Osteoblast (primary cell): ENCODE measurements at regions not wholly inside any gene's neighbourhood (a gene's known extent, or its start where the extent isn't known, plus 50 kb on each side); places are given as distances from the start of the nearest gene placed in this dataset.

Experiments
- DNase-seq: peaks from one replicate; pipeline ENCODE4 v3.0.0; 2011; ENCODE audit warnings: low spot score, mixed read lengths; ENCODE audit not compliant: insufficient read length; ENCODE audit errors: missing footprints
- H2AFZ ChIP-seq: 2 replicates; pipeline ENCODE4 v1.6.0; 2011; ENCODE audit warnings: mild to moderate bottlenecking, low read length
- H3K27ac ChIP-seq: 2 replicates; pipeline ENCODE4 v1.5.1; 2011; ENCODE audit warnings: mild to moderate bottlenecking, low read depth, low read length, moderate library complexity
- H3K27me3 ChIP-seq: 2 replicates; pipeline ENCODE4 v1.6.0; 2012; ENCODE audit warnings: mild to moderate bottlenecking, control low read depth, inconsistent platforms, low read length, moderate library complexity; ENCODE audit not compliant: insufficient read depth
- H3K36me3 ChIP-seq: 2 replicates; pipeline ENCODE4 v1.5.1; 2011; ENCODE audit warnings: mild to moderate bottlenecking, low read length, control low read depth, moderate library complexity; ENCODE audit not compliant: insufficient read depth
- H3K4me1 ChIP-seq: 2 replicates; pipeline ENCODE4 v1.5.1; 2011; ENCODE audit warnings: mild to moderate bottlenecking, low read length, control low read depth, moderate library complexity; ENCODE audit not compliant: insufficient read depth
- H3K4me2 ChIP-seq: 2 replicates; pipeline ENCODE4 v1.6.0; 2011; ENCODE audit warnings: mild to moderate bottlenecking, low read length; ENCODE audit not compliant: insufficient read depth
- H3K4me3 ChIP-seq: fragments of 200-600 bp; sonication (generic); 3 replicates; pipeline ENCODE4 v1.5.1; 2012; ENCODE audit warnings: mild to moderate bottlenecking, low read length, inconsistent platforms; ENCODE audit not compliant: insufficient read depth
- H3K79me2 ChIP-seq: 2 replicates; pipeline ENCODE4 v1.6.0; 2012; ENCODE audit warnings: mild to moderate bottlenecking, low read length, control low read depth, inconsistent platforms; ENCODE audit not compliant: insufficient read depth
- H3K9me3 ChIP-seq: 2 replicates; pipeline ENCODE4 v1.5.1; 2011; ENCODE audit warnings: low read depth, low read length, control low read depth
- H4K20me1 ChIP-seq: 2 replicates; pipeline ENCODE4 v1.6.0; 2012; ENCODE audit warnings: mild to moderate bottlenecking, low read length, control low read depth; ENCODE audit not compliant: insufficient read depth
- TF ChIP-seq, protein P1 (sequence below): IDR thresholded peaks from 2 replicates; pipeline ENCODE4 v1.5.1; 2011; ENCODE audit warnings: mild to moderate bottlenecking, low read depth, low read length, moderate library complexity; ENCODE audit errors: extremely low read depth

DNA sequence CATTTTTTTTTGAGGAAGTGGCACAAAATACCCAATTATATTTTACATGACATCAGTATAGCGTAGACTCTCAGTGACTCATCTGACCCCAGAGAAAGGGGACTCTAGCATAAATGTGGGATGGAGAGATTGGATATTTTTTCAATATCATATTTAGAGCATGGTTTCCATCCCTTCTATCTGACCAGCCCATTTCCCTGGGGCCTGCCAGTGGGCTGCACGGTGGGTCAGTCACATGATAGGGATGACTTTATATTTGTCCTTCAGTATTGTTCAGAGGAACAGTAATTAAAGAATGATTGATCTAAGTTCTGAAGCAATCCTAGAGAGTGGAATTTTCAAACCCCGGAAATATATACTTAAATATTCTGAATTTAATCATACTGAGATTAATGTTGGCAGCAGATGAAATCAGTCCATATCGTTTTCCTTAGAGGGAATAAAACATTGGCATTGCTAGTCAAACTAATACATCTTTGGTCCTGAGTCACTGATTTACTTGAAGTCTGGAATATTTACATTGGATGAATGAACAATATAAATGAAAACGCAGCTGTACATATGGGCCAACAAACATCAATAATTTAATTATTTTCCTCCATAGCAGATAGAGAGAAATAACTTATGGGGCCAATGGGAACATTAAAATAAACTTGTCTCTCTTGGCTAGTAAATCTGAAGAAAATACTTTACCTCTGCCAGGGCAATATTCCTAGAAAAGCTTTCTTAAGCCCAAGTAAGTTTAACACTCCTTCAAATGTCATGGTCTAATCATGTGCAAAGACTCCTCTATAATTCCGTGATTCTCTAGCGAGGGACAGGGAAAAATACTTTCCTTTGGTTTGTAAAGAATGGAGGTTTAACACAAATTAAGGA lies 563.6 kb upstream of the PKDCC start:
- H3K4me2 ChIP-seq: no peak overlapping the region
- no peaks in the 10 kb centered on the region for H3K4me1 ChIP-seq
- H3K9me3 ChIP-seq: no peaks in the 10 kb centered on the region
- H2AFZ ChIP-seq: no peak overlapping the region
- H3K27ac ChIP-seq: no peak overlapping the region
- H3K36me3 ChIP-seq: no peaks in the 10 kb centered on the region
- H3K27me3 ChIP-seq: no peaks in the 10 kb centered on the region
- H3K4me3 ChIP-seq: no peak overlapping the region
- H3K79me2 ChIP-seq: no peaks in the 10 kb centered on the region
- TF ChIP-seq, protein P1, sequence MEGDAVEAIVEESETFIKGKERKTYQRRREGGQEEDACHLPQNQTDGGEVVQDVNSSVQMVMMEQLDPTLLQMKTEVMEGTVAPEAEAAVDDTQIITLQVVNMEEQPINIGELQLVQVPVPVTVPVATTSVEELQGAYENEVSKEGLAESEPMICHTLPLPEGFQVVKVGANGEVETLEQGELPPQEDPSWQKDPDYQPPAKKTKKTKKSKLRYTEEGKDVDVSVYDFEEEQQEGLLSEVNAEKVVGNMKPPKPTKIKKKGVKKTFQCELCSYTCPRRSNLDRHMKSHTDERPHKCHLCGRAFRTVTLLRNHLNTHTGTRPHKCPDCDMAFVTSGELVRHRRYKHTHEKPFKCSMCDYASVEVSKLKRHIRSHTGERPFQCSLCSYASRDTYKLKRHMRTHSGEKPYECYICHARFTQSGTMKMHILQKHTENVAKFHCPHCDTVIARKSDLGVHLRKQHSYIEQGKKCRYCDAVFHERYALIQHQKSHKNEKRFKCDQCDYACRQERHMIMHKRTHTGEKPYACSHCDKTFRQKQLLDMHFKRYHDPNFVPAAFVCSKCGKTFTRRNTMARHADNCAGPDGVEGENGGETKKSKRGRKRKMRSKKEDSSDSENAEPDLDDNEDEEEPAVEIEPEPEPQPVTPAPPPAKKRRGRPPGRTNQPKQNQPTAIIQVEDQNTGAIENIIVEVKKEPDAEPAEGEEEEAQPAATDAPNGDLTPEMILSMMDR: no peak
- DNase-seq: no peak
- no peaks in the 10 kb centered on the region for H4K20me1 ChIP-seq

DNA sequence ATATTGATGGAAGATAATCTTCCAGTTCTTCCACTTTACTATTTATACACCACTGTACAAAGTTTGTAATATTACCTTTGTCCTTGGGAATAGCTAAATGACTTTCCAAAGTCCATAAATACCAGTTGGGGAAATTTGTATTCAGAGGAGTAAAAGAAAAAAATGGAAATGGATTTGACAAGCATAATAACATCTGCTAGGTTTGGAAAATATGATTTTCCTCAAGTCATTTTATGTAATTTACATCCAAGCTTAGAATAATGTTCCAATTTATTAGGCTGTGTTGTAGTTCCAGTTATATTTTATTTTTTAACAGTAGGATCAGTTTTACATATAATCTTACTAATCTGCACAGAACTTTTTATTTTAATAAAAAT lies 563.0 kb upstream of the PKDCC start:
- Histone ChIP-seq H3K4me3 (no peak overlapping the region), H3K4me2 (no peak overlapping the region), H3K27me3 (no peaks in the 10 kb centered on the region), H3K9me3 (no peaks in the 10 kb centered on the region), H3K79me2 (no peaks in the 10 kb centered on the region), H3K4me1 (no peaks in the 10 kb centered on the region), H2AFZ (no peak overlapping the region), H3K27ac (no peak overlapping the region), H3K36me3 (no peaks in the 10 kb centered on the region), H4K20me1 (no peaks in the 10 kb centered on the region)
- TF ChIP-seq, protein P1: no peak
- DNase-seq: no peak

DNA sequence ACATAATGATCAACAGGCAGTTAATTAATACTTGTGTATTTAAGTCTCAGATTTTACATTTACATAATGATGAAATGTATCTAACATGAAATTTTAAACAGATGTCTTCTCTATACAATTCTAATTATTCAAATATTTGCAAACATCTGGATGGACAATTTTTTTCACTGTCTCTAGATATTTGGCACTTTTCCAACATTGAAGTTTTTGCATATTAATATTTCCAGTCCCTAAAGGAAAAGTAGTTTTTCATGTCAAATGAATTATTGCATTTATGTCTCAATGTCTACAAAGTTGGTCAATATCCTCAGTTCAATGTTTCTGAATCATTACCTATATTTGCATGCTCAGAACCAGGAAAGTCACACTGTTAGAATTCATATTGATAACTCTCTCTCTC lies 560.9 kb upstream of the PKDCC start:
- H3K4me2 ChIP-seq: no peak overlapping the region
- H3K4me3 ChIP-seq: no peak overlapping the region
- TF ChIP-seq, protein P1: no peak

DNA sequence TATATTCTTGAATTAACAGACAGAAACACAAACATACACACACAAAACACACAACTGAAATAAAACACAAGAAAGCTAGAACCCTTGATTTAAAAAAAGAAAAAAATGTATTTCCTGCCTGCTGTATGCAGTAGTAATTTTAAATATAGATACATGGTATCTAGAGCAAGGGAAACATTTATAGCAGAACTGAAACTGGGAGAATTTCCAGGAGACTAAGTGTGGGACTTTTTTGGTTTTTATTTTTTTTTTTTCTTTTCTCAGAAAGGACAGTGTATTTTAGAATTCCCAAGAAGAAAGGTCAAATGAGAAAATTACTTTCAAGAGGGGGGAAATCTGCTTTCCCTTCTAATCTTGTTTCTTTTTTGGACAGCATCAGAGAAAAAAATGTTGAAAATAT lies 558.9 kb upstream of the PKDCC start:
- DNase-seq: no peak
- no peak overlapping the region for H3K4me3 ChIP-seq

More for the DNA sequence above, 560.9 kb upstream of the PKDCC start:
- Histone ChIP-seq H3K36me3 (no peaks in the 10 kb centered on the region), H2AFZ (no peak overlapping the region), H3K27ac (no peak overlapping the region), H3K9me3 (no peaks in the 10 kb centered on the region), H3K27me3 (no peaks in the 10 kb centered on the region), H3K79me2 (no peaks in the 10 kb centered on the region), H3K4me1 (no peaks in the 10 kb centered on the region), H4K20me1 (no peaks in the 10 kb centered on the region)
- DNase-seq: no peak

More for the DNA sequence above, 558.9 kb upstream of the PKDCC start:
- no peaks in the 10 kb centered on the region for H3K4me1 ChIP-seq
- no peak overlapping the region for H3K27ac ChIP-seq
- TF ChIP-seq, protein P1: no peak
- H3K4me2 ChIP-seq: no peak overlapping the region
- no peaks in the 10 kb centered on the region for H3K27me3 ChIP-seq
- H4K20me1 ChIP-seq: no peaks in the 10 kb centered on the region
- H2AFZ ChIP-seq: no peak overlapping the region
- H3K79me2 ChIP-seq: no peaks in the 10 kb centered on the region
- no peaks in the 10 kb centered on the region for H3K36me3 ChIP-seq
- H3K9me3 ChIP-seq: no peaks in the 10 kb centered on the region
